ENCODE measurements at regions not wholly inside any gene's neighbourhood (a gene's known extent, or its start where the extent isn't known, plus 50 kb on each side); places are given as distances from the start of the nearest gene placed in this dataset.
"Not testable (repeated sequence)": the region's sequence is repeated elsewhere in the genome, so short reads cannot be mapped to it uniquely, and the experiment has no call there.

- H3K27ac Mint-ChIP-seq: peak overlapping the region; percentile 6
- no peak overlapping the region for H3K4me3 Mint-ChIP-seq
- ChIA-PET POLR2A (interaction anchor here (0.9 kb wide), 1 partner anchor 15 kb away, joined by 3 read pairs; no protein-coding TSS in a partner anchor), CTCF (interaction anchor here (0.8 kb wide), 1 partner anchor 33 kb away, joined by 3 read pairs; no protein-coding TSS in a partner anchor)
- no peak for TF ChIP-seq CTCF (IDR thresholded peaks at IDR 0.05)
- no peaks in the 10 kb centered on the region for H3K27me3 Mint-ChIP-seq
- ATAC-seq (ENCODE audit: low read depth) (peak; percentile 96), DNase-seq (no peak)
- no peaks in the 10 kb centered on the region for H3K9me3 Mint-ChIP-seq
- intact Hi-C loops (cut with micrococcal nuclease): loop anchor here (1.0 to 5.0 kb wide), 2 partner anchors 33 to 438 kb away; no protein-coding TSS in a partner anchor
- H3K4me1 Mint-ChIP-seq: peaks cover 12% of the 10 kb centered on the region
- no peaks in the 10 kb centered on the region for H3K36me3 Mint-ChIP-seq (ENCODE audit: low read depth)
Measured at GRCh38 chr6:15184441-15184861, 61.4 kb upstream of the JARID2 start.

DNA sequence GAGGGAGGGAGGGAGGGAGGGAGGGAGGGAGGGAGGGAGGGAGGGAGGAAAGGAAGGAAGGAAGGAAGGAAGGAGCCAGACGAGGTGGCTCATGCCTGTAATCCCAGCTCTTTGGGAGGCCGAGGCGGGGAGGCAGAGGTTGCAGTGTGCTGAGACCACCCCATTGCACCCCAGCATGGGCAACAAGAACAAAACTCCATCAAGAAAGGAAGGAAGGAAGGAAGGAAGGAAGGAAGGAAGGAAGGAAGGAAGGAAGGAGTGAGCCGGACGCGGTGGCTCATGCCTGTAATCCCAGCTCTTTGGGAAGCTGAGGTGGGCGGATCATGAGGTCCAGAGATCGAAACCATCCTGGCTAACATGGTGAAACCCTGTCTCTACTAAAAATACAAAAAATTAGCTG, 60.8 kb upstream of the JARID2 start:
- H3K36me3 Mint-ChIP-seq (ENCODE audit: low read depth); H3K9me3 Mint-ChIP-seq; H3K27me3 Mint-ChIP-seq; H3K4me3 Mint-ChIP-seq; ATAC-seq (ENCODE audit: low read depth); H3K27ac Mint-ChIP-seq; intact Hi-C loops (cut with micrococcal nuclease); DNase-seq: not testable (repeated sequence)
- peaks cover 12% of the 10 kb centered on the region for H3K4me1 Mint-ChIP-seq
- ChIA-PET CTCF (interaction anchor here (0.8 kb wide), 1 partner anchor 34 kb away, joined by 3 read pairs; no protein-coding TSS in a partner anchor), POLR2A (interaction anchor here (0.9 kb wide), 1 partner anchor 15 kb away, joined by 3 read pairs; no protein-coding TSS in a partner anchor)

DNA sequence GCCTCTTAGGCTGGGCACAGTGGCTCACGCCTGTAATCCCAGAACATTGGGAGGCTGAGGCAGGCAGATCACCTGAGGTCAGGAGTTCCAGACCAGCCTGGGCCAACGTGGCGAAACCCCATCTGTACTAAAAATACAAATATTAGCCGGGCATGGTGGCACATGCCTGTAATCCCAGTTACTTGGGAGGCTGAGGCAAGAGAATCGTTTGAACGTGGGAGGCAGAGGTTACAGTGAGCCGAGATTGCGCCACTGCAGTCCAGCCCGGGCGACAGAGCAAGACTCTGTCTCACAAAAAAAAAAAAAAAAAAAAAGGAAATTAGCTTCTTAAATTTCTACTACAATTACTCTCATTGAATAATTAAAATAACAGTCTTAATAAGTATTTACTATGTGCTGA, 52.4 kb upstream of the JARID2 start:
- DNase-seq; H3K4me3 Mint-ChIP-seq; H3K36me3 Mint-ChIP-seq (ENCODE audit: low read depth); H3K27ac Mint-ChIP-seq; H3K4me1 Mint-ChIP-seq; CTCF ChIA-PET; H3K9me3 Mint-ChIP-seq; intact Hi-C loops (cut with micrococcal nuclease); POLR2A ChIA-PET; ATAC-seq (ENCODE audit: low read depth); H3K27me3 Mint-ChIP-seq: not testable (repeated sequence)

DNA sequence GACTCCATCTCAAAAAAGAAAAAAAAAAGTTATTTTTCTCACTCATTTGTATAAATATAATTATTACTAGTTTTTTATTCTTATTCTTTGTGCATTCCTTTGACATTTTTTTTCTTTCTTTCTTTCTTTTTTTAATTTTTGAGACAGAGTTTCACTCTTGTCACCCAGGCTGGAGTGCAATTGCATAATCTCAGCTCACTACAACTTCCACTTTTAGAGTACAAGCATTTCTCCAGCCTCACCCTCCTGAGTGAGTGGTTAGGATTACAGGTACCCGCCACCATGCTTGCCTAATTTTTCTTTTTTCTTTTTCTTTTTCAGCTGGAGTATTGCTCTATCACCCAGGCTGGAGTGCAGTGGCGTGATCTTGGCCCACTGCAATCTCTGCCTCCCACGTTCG, 51.4 kb upstream of the JARID2 start:
- POLR2A ChIA-PET: no interaction called here

More for the DNA sequence above, 51.4 kb upstream of the JARID2 start:
- intact Hi-C loops (cut with micrococcal nuclease): no loop called here
- DNase-seq (no peak), ATAC-seq (ENCODE audit: low read depth) (no peak)
- Mint-ChIP-seq H3K27me3 (peaks cover 2% of the 10 kb centered on the region), H3K36me3 (ENCODE audit: low read depth) (no peaks in the 10 kb centered on the region), H3K27ac (no peak overlapping the region), H3K4me1 (no peaks in the 10 kb centered on the region), H3K9me3 (no peaks in the 10 kb centered on the region), H3K4me3 (no peak overlapping the region)
- no peak for TF ChIP-seq CTCF (IDR thresholded peaks at IDR 0.05)
- CTCF ChIA-PET: no interaction called here

Data from activated B cell treated with CpG ODN at 0.5 μM for 24 hours (primary cell).